HEK293T (cell line): ENCODE measurements at regions not wholly inside any gene's neighbourhood (a gene's known extent, or its start where the extent isn't known, plus 50 kb on each side); places are given as distances from the start of the nearest gene placed in this dataset.

Experiments used
- ARNT ChIP-seq: fragments of 450-650 bp; IDR thresholded peaks from 2 replicates; pipeline ENCODE4 v1.6.1; 2017; ENCODE audit warnings: mild to moderate bottlenecking
- BHLHE40 ChIP-seq: fragments of 450-650 bp; IDR thresholded peaks from 2 replicates; pipeline ENCODE4 v1.6.1; 2016; ENCODE audit warnings: mild to moderate bottlenecking, moderate library complexity, borderline replicate concordance
- ELF4 ChIP-seq: fragments of 450-650 bp; IDR thresholded peaks from 2 replicates; pipeline ENCODE4 v1.6.1; 2017; ENCODE audit warnings: antibody characterized with exemption
- FOXA1 ChIP-seq: fragments of 450-650 bp; IDR thresholded peaks from 2 replicates; pipeline ENCODE4 v1.6.1; 2016; ENCODE audit warnings: mild to moderate bottlenecking
- FOXK2 ChIP-seq: fragments of 450-650 bp; IDR thresholded peaks from 2 replicates; pipeline ENCODE4 v1.6.1; 2016; ENCODE audit warnings: mild to moderate bottlenecking
- FOXM1 ChIP-seq: fragments of 450-650 bp; IDR thresholded peaks from 2 replicates; pipeline ENCODE4 v1.6.1; 2017; ENCODE audit warnings: mild to moderate bottlenecking, borderline replicate concordance
- HDGF ChIP-seq: fragments of 450-650 bp; IDR thresholded peaks from 2 replicates; pipeline ENCODE4 v1.6.1; 2017; ENCODE audit warnings: antibody characterized with exemption, borderline replicate concordance
- LEF1 ChIP-seq: fragments of 450-650 bp; IDR thresholded peaks from 2 replicates; pipeline ENCODE4 v1.6.1; 2017; ENCODE audit warnings: mild to moderate bottlenecking, borderline replicate concordance
- NFRKB ChIP-seq: fragments of 450-650 bp; IDR thresholded peaks from 2 replicates; pipeline ENCODE4 v1.6.1; 2016; ENCODE audit warnings: mild to moderate bottlenecking, moderate library complexity
- SP1 ChIP-seq: fragments of 450-650 bp; IDR thresholded peaks from 2 replicates; pipeline ENCODE4 v1.6.1; 2017
- SUZ12 ChIP-seq: fragments of 450-650 bp; IDR thresholded peaks from 2 replicates; pipeline ENCODE4 v1.6.1; 2016; ENCODE audit warnings: mild to moderate bottlenecking
- TARDBP ChIP-seq: fragments of 450-650 bp; IDR thresholded peaks from 2 replicates; pipeline ENCODE4 v1.6.1; 2016
- ZNF384 ChIP-seq: fragments of 450-650 bp; IDR thresholded peaks from 2 replicates; pipeline ENCODE4 v1.6.1; 2016
- TF ChIP-seq, protein P1 (sequence below): fragments of 450-650 bp; IDR thresholded peaks from 2 replicates; pipeline ENCODE4 v1.6.1; 2016

DNA sequence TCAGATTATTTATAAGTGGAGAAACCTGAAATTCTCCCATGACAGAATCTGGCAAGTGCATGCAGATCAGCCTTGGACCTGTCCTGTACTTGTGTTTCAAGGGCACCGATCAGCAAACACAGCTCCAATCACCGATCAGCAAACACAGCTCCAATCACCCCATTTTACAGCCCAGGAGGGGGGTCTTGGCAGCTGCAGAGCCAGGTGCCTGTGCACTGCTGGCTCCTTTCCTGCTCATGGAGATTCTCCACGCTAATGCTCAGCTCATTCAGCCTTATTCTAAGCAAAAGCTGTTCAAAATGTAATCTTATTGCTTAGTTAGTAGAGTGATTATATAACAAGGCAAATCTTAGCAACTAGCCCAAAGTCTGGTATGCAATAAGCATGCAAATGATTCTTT is 623.1 kb upstream of the HS6ST1 start:
- TF ChIP-seq TARDBP (no peak), ELF4 (no peak), ARNT (no peak), ZNF384 (no peak), BHLHE40 (no peak), FOXM1 (no peak), LEF1 (no peak), FOXK2 (no peak), SP1 (no peak), HDGF (no peak), FOXA1 (no peak), SUZ12 (no peak), NFRKB (no peak)
- TF ChIP-seq, protein P1, sequence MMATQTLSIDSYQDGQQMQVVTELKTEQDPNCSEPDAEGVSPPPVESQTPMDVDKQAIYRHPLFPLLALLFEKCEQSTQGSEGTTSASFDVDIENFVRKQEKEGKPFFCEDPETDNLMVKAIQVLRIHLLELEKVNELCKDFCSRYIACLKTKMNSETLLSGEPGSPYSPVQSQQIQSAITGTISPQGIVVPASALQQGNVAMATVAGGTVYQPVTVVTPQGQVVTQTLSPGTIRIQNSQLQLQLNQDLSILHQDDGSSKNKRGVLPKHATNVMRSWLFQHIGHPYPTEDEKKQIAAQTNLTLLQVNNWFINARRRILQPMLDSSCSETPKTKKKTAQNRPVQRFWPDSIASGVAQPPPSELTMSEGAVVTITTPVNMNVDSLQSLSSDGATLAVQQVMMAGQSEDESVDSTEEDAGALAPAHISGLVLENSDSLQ, result no peak
